Common myeloid progenitor, CD34-positive (primary cell): ENCODE measurements at regions not wholly inside any gene's neighbourhood (a gene's known extent, or its start where the extent isn't known, plus 50 kb on each side); places are given as distances from the start of the nearest gene placed in this dataset.
A peak's percentile ranks its signal among the peaks of the same experiment; 100 is the strongest.
"Not testable (repeated sequence)": the region's sequence is repeated elsewhere in the genome, so short reads cannot be mapped to it uniquely, and the experiment has no call there.

Experiments
- CTCF ChIA-PET: fragments of 350-600 bp; sonication (Branson Sonifier 250); formaldehyde crosslinking; loops from one replicate; lab custom pipeline; 2021; ENCODE audit warnings: antibody characterized with exemption; lab: Charles Lee
- POLR2A ChIA-PET: fragments of 350-600 bp; sonication (Branson Sonifier 250); formaldehyde crosslinking; loops from one replicate; lab custom pipeline; 2021; ENCODE audit warnings: antibody characterized with exemption; lab: Charles Lee
- DNase-seq, 3 donors: peaks; one replicate each; pipeline versions ENCODE4 v3.0.0 to v3.0.0-alpha.2; 2013
- H3K27ac ChIP-seq, 2 experiments: 1 replicate in 1 of 2; 2 replicates in 1 of 2; pipeline ENCODE4 v1.7.0; 2013; ENCODE audit warnings: inconsistent platforms in 2 of 2, low read length in 2 of 2, mild to moderate bottlenecking in 2 of 2, low read depth in 1 of 2, moderate library complexity in 1 of 2; ENCODE audit not compliant: severe bottlenecking in 2 of 2, insufficient read depth in 1 of 2, poor library complexity in 1 of 2
- H3K27me3 ChIP-seq, 5 experiments: replicated peaks in 2 of 5; 1 replicate in 3 of 5; 2 replicates in 2 of 5; pipeline versions ENCODE4 v1.6.1 to v1.7.0; 2013; ENCODE audit warnings: low read length in 4 of 5, mild to moderate bottlenecking in 2 of 5, moderate library complexity in 2 of 5, inconsistent platforms in 1 of 5; ENCODE audit not compliant: insufficient read depth in 5 of 5, control insufficient read depth in 4 of 5
- H3K36me3 ChIP-seq, 4 experiments: 1 replicate in 2 of 4; 2 replicates in 2 of 4; pipeline versions ENCODE4 v1.6.1 to v1.7.0; 2013; ENCODE audit warnings: low read length in 3 of 4, control low read depth in 1 of 4, mild to moderate bottlenecking in 1 of 4; ENCODE audit not compliant: control insufficient read depth in 4 of 4, insufficient read depth in 4 of 4
- H3K4me1 ChIP-seq, 4 experiments: 1 replicate in 3 of 4; 2 replicates in 1 of 4; pipeline versions ENCODE4 v1.6.1 to v1.7.1; 2013; ENCODE audit warnings: low read length in 3 of 4, mild to moderate bottlenecking in 3 of 4, control low read depth in 1 of 4, inconsistent platforms in 1 of 4, moderate library complexity in 1 of 4; ENCODE audit not compliant: control insufficient read depth in 4 of 4, insufficient read depth in 4 of 4; ENCODE audit errors: control extremely low read depth in 1 of 4
- H3K4me3 ChIP-seq, 7 experiments: 1 replicate in 4 of 7; 2 replicates in 3 of 7; pipeline versions ENCODE4 v1.5.1 to v1.7.0; 2013; ENCODE audit warnings: mild to moderate bottlenecking in 7 of 7, low read length in 6 of 7, moderate library complexity in 6 of 7, inconsistent platforms in 2 of 7, low read depth in 2 of 7, control low read depth in 1 of 7; ENCODE audit not compliant: insufficient read depth in 4 of 7, control insufficient read depth in 1 of 7; ENCODE audit errors: extremely low read depth in 1 of 7
- H3K9me3 ChIP-seq, 5 experiments: 1 replicate in 4 of 5; 2 replicates in 1 of 5; pipeline versions ENCODE4 v1.6.1 to v1.7.1; 2013; ENCODE audit warnings: low read length in 4 of 5, mild to moderate bottlenecking in 2 of 5, inconsistent platforms in 1 of 5, low read depth in 1 of 5, moderate library complexity in 1 of 5; ENCODE audit not compliant: control insufficient read depth in 4 of 5, insufficient read depth in 2 of 5; ENCODE audit errors: control extremely low read depth in 1 of 5
- WGBS: methylation state at CpG from one replicate; pipeline ENCODE4 v1.1.5; 2013; ENCODE audit not compliant: insufficient coverage; 5-methylcytosine and 5-hydroxymethylcytosine counted together

GRCh38 chr2:89102587-89102986 is 411.1 kb downstream of the RPIA start:
- H3K4me3 ChIP-seq, H3K9me3 ChIP-seq, POLR2A ChIA-PET, CTCF ChIA-PET, H3K4me1 ChIP-seq, DNase-seq, H3K27ac ChIP-seq, H3K36me3 ChIP-seq, H3K27me3 ChIP-seq: not testable (repeated sequence)
- whole genome bisulfite sequencing = no CpG with 5 or more reads among the region's 4 CpGs

DNA sequence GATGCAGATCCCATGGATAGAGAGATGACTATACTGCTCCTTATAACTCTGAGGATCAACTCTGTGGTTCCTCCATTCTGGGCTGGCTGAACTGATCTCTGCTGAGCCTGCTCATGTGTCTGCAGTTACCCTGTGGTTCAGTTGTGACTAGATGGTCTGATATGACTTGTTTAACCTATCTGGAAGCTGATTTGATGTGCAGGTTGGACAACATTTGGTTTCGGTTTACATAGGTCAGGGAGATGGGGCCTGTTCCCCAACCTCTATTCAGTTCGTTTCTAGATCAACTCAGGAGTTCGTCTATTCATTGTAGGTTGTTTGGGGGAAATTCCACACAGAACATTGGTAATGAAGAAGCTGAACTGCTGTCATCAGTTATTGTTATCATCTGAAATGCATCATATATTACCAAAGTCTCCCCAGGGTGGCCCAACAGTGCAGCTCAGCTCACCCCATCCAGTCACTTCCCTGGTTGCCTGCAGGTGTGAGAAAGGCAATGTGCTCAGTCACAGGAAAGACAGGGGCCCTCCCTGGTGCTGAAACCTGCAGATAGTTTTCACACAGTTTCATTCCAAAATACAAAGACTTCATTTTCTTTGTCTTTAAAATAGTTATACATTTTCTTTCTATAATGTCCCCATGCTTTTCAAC is 415.0 kb downstream of the RPIA start:
- WGBS = no CpG with 5 or more reads among the region's 3 CpGs
- H3K4me1 ChIP-seq, DNase-seq, H3K27me3 ChIP-seq, H3K36me3 ChIP-seq, POLR2A ChIA-PET, H3K4me3 ChIP-seq, CTCF ChIA-PET, H3K27ac ChIP-seq, H3K9me3 ChIP-seq: not testable (repeated sequence)

- DNase-seq = peak; percentile 5 to 20 (median 14)
- CTCF ChIA-PET, H3K36me3 ChIP-seq, H3K27me3 ChIP-seq, H3K4me1 ChIP-seq, POLR2A ChIA-PET, H3K4me3 ChIP-seq, H3K27ac ChIP-seq, H3K9me3 ChIP-seq: not testable (repeated sequence)
- WGBS = no CpG with 5 or more reads among the region's 1 CpG
These were observed 421.0 kb downstream of the RPIA start for GRCh38 chr2:89112434-89112833.

DNA sequence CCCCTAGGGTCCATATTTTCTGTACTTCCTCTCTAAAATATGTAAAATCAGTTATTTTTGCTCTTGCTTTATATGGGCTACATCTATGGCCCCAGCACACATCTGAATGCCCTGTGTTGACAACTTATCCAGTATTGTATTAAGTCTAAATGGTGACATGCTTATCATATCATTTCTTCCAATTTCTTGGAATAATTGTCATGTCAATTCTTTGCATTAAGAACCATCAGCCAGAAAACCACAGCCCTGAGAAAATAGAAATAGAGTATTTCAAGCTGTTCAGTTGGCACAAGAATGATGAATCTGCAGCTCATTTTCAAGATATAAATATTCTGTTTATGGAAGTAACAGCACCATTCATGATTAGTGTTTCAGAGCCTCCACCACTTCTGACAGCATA is 421.8 kb downstream of the RPIA start:
- H3K27ac ChIP-seq, H3K4me3 ChIP-seq, H3K27me3 ChIP-seq, H3K4me1 ChIP-seq, H3K9me3 ChIP-seq, POLR2A ChIA-PET, DNase-seq, H3K36me3 ChIP-seq, CTCF ChIA-PET: not testable (repeated sequence)

- H3K27ac ChIP-seq, H3K9me3 ChIP-seq, H3K4me3 ChIP-seq, DNase-seq, H3K27me3 ChIP-seq, H3K36me3 ChIP-seq, H3K4me1 ChIP-seq, POLR2A ChIA-PET, CTCF ChIA-PET: not testable (repeated sequence)
These were observed 438.0 kb downstream of the RPIA start for GRCh38 chr2:89129440-89129839.

DNA sequence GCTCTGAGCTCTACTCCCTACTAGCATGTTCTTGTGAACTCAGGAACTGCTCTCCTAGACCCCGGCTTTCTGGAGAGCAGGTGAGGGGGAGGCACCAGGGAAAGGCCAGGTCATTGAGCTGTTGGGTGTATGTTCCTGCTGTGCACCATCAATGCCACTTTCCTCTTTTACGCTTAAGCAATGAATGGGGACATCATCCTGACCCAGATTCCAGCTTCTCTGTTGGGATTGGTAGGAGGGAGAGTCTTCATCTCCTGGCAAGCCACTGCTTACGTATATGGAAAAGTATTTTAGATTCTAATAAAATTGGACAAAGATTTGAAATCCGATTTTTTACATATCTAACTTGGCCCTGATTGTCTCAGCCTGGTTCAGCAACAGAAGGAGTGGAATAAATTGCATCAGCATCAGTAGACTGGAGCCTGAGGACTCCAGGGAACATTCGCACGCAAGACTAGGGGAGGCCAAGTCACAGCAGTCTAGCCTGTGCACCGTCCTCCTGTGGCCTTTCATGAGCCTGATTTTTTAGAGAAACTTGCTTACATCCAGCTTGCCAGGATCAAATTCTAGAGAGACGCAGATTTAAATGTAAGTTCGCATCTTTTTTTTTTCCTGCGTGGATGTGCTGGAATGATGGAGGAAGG is 439.3 kb downstream of the RPIA start:
- H3K9me3 ChIP-seq, H3K27me3 ChIP-seq, CTCF ChIA-PET, POLR2A ChIA-PET, DNase-seq, H3K4me3 ChIP-seq, H3K36me3 ChIP-seq, H3K4me1 ChIP-seq, H3K27ac ChIP-seq: not testable (repeated sequence)
- WGBS = 100% methylated on average over 4 of the region's 10 CpGs

GRCh38 chr2:89142959-89143358 is 451.5 kb downstream of the RPIA start:
- WGBS = 96% methylated on average over 4 of the region's 5 CpGs
- DNase-seq, CTCF ChIA-PET, H3K4me3 ChIP-seq, H3K9me3 ChIP-seq, H3K27me3 ChIP-seq, POLR2A ChIA-PET, H3K27ac ChIP-seq, H3K36me3 ChIP-seq, H3K4me1 ChIP-seq: not testable (repeated sequence)
